GM18520 (cell line): ENCODE measurements at regions not wholly inside any gene's neighbourhood (a gene's known extent, or its start where the extent isn't known, plus 50 kb on each side); places are given as distances from the start of the nearest gene placed in this dataset.

Experiments
- ATAC-seq: cut with Tn5 transposase; IDR thresholded peaks from one replicate; pipeline ENCODE4 v1.9.1; 2021; ENCODE audit not compliant: unreplicated experiment

DNA sequence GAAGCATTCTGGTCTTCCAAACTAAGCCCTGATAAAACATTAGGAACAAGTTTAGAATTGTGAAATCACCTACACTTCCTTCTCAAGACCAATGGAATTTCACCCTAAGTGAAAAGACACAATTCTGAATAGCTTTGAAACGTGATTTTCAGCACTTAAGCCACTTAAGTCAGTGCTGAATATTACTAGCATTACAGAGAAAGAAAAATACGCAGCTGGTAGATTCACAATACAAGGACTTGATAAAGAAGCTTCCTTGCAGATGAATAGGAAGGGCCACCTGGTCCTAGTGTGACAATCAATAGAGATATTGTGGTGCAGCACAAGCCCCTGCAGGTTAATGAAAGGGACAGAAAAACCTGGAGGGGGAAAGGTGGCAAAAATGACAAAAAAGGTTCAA is 353.1 kb upstream of the ALCAM start:
- no peak for ATAC-seq

DNA sequence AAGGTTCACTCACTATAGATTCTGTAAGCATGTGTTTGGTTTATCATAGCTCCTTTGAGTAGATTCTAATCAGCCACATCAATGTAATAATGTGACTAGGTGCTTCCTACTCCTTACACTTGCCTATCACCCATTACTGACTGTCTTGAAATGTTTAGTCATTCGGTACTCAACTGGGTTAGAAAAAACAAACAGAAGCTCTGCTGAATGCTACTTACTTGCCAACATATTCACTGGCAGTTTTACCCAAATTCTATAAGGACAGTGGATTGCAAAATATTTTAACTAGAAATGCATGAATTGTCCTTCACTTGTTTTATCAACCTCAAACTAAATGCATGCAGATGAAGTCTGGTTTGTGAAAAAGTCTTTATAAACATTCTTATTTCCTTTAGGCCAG is 352.1 kb upstream of the ALCAM start:
- ATAC-seq = no peak

DNA sequence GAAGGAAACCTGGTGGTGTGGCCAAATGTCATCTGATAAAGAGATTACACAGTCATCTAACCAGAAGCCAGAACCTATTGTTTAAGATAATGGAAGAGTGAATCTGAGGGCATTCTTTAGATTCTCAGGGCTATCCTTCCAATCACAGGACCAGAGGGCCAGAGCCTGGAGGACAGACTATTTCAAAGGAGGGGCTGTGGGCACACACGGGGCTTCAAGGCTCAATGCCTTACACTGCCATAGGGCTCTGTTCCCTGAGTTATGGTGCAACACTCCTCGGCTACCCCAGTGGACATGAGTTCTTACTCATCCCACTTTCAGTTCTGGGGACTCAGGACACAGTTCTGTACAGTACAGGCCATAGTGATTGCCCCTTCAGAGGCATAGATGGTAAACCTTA is 343.9 kb upstream of the ALCAM start:
- ATAC-seq = no peak

- ATAC-seq = no peak
These were observed 336.5 kb upstream of the ALCAM start for GRCh38 chr3:105030211-105030610.

DNA sequence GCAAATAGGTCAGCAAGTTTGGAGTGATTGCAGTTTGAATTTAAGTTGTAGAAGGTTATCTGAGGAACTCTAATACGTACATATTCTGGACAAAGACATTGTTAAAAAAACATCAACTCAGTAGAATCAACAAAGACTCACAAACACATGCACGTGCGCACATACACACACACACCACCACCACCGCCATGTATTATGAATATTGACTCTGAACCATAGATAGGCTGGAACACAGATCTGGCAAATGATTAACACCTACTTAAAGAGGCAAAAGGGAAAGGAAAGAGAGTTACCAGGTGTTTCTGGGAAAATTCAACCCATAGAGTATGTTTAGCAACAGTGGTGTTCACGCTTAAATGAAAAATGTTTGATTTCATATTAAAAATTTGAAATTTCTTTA is 334.2 kb upstream of the ALCAM start:
- no peak for ATAC-seq

DNA sequence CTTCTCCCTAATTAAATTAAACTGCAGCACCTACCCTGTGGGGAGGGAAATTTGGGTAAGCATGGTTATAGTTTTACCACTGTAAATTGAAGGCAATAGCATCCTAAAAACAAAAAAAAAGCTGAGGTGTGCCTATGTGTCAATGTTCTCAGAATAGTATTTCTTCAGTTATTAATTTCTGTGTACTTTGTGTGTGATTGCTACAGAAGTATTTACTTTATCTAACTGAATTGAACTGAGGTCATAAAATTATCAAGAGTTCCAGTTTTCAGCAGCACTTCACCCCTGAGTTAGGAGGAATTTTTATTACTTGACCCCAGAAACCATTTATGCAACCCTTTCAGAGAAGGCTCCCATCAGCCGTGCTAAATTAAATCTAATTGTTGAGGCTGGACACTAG is 333.6 kb upstream of the ALCAM start:
- no peak for ATAC-seq

DNA sequence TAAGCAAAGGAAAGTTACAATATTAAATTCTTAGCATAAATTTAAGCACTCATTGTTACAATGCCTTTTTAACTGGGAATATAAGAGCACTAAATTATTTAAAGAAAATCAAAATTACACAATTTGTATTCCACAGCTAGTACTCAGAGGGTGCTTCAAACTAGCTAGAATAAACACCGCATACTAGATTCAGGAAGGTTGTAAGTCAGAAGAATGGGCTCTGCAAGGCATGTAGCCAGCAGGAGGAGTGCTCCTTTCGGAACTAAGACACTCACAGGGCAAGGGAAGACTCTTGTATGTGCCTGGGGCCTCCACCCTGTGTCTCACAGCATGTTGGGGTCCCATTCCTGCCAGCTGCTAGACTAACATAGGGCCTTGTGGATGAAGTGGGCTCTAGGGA is 327.7 kb upstream of the ALCAM start:
- ATAC-seq = no peak

GRCh38 chr3:105040026-105040622 is 326.6 kb upstream of the ALCAM start:
- ATAC-seq = no peak

- ATAC-seq = no peak
These were observed 324.1 kb upstream of the ALCAM start for GRCh38 chr3:105042586-105042985.

DNA sequence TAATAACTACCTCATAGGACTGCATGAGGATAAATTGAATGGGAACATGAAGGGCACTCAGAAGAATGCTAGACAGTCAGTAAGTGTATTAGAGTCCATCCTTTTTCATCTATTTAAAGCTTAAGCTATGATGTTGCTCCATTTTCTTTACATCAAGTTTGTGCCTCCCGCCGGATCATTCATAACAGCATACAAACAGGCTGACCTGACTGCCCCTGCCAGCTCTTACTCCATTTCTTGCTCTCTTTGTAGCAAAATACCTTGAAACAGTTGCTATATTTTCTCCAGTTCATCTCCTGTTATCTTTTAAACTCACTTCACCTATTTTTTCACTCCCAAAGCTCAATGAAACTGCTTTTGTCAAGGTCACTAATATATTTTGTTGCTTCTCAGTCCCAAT is 315.6 kb upstream of the ALCAM start:
- ATAC-seq = no peak

DNA sequence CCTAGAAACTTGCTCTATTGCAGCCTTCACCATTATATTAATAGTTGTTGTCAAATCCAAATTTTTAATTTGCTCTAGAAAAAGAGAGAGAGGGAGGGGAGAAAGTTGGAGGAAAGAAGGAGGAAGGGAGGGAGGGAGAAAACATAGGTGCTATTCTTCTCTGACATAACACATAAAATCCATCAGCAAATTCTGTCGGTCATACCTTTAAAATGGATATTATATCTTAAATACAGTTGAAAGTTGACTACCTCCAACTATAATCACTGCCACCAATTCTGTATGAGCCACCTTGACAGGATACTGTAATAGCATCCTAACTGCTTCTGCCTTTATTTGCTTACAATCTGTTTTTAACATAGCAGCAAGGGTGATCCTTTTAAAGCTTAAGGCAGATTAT is 314.7 kb upstream of the ALCAM start:
- no peak for ATAC-seq

GRCh38 chr3:105062853-105063252 is 303.9 kb upstream of the ALCAM start:
- ATAC-seq = no peak

DNA sequence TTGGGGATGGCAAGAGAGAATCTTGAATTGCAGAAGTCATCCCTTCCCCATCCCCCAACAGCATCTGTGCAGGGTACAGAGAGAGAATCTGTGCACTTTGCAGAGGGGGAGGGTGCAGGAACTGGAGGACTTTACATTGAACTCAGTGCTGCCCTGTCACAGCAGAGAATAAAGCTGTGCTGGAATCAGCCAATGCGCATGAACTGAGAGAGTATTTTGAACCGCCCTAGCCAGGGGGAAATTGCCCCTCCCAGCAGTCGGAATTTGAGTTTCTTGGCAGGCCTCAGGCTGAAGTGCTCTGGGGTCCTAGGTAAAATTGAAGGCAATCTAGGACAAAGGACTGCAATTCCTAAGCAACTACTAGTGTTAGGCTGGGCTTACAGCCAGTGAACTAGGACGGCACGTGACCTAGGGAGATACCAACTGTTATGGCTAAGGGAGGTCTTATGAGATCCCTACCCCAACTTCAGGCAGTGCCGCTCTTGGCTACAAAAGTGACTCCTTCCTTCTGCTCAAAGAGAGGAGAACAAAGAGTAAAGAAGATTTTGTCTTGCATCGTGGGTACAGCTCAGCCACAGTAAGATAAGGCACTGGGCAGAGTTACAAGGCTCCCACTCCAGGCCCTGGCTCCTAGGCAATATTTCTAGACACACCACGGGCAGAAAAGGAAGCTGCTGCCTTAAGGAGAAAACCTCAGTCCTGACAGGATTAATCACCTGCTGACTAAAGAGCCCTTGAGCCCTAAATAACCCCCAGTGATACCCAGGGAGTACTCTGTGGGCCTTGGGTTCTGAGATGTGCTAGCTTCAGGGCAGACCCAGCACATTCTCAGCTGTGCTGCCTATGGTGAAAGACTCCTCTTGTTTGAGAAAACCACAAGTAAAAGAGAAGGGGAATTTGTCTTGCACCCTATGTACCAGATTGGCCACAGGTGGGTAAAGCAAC is 300.5 kb upstream of the ALCAM start:
- no peak for ATAC-seq

- ATAC-seq = no peak
These were observed 299.3 kb upstream of the ALCAM start for GRCh38 chr3:105067361-105067760.

- ATAC-seq = no peak
These were observed 289.5 kb upstream of the ALCAM start for GRCh38 chr3:105077060-105077822.

- ATAC-seq = no peak
These were observed 282.8 kb upstream of the ALCAM start for GRCh38 chr3:105083945-105084344.

- ATAC-seq = no peak
These were observed 281.2 kb upstream of the ALCAM start for GRCh38 chr3:105085506-105085905.

DNA sequence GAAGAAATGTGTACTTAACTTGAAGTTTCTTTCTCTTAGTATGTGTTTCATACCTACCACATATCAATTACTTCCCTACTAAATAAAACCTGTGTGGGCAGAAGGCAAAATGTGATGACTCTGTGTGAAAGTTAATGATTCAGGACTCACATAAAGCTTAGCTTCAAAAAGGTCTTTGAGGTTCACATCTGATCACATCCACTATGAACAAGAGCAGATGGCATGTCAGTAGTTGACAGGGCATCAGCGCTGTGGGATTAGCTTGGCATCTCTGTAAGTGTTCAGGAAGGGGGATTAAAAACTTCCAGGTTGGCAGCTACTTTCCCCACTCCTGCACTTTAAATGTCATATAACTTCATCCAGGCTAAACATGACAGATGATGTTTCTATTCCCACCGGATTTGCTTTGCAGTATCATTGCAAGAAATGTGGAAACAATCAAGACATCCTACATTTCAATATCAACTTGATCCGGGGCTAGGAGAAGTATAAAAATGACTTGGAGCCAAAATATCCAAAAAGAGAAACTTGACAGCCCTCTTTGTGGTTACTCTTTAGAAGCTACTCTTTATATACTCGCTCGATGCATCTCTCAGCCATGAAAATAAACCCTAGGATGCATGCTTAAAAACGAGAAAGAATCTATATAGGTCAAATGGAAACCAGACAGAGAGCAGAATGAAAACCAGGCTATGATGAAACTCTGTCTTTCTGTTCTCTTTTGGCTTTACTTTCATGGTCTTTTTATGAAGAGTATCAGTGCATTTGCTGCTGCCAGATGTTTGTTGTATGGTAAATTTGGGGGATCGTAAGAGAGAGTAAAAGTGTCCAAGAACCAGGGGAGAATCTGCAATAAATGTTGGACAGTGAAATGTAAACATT is 273.1 kb upstream of the ALCAM start:
- ATAC-seq = no peak

DNA sequence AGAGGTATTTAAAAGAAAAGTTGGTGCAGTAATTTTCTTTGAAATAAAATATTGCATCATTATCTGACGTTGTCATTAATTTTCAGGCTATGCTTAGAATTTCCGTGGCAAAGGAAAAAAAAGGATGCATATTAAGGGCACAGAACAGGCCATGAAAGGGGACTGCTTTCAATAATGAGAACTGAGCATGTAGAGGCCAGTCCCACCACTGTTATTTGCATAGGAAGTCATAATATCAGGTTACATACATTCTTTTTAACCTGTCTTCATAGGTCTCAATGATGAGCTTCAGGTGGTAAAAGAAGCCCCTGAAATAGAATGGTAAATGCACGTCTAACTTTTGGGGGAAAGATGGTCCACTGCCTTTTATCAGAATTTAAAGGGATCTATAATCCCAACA is 272.1 kb upstream of the ALCAM start:
- ATAC-seq = no peak

DNA sequence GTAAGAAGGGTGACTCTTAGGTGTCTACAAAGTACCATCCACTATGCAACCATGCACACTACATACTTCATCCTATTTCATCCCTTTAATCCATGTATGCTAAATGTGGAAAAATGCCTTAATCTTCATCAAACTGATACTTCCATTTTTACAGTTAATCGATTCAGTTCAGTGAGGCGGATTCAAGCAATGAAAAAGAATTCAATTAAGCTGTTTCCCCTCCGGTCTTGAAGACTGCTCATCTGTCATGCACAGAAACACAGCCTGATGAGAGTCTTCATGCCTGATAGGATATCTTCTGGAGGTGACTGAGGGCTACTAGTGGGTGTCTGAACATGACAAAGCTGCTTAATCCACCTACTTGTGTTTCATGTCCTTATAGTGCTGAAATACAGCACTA is 270.6 kb upstream of the ALCAM start:
- no peak for ATAC-seq

- ATAC-seq = no peak
These were observed 265.1 kb upstream of the ALCAM start for GRCh38 chr3:105101603-105102002.
